A673 (cell line): ENCODE measurements at regions not wholly inside any gene's neighbourhood (a gene's known extent, or its start where the extent isn't known, plus 50 kb on each side); places are given as distances from the start of the nearest gene placed in this dataset.

Source experiments
- BruUV-seq: library from RNA; stranded (reverse); fragments of 400-500 nt; replicated peaks from 2 replicates; lab custom pipeline; 2021; lab: Mats Ljungman, UMichigan
- CTCF ChIA-PET: fragments of 300-600 bp; sonication (Branson Sonifier 250); formaldehyde crosslinking; loops from one replicate; lab custom pipeline; 2022; ENCODE audit warnings: antibody characterized with exemption; lab: Charles Lee
- POLR2A ChIA-PET: fragments of 300-600 bp; sonication (Branson Sonifier 250); formaldehyde crosslinking; loops from one replicate; lab custom pipeline; 2022; ENCODE audit warnings: antibody characterized with exemption; ENCODE audit not compliant: low non-redundant PET; lab: Charles Lee
- DNase-seq: peaks from one replicate; pipeline ENCODE4 v3.0.0-alpha.2; 2015; ENCODE audit warnings: low spot score
- H3K27ac ChIP-seq: fragments of 200-600 bp; sonication (generic); 2 replicates; pipeline ENCODE4 v1.5.1; 2016; ENCODE audit warnings: mixed run types, low read depth, mild to moderate bottlenecking, mixed read lengths, antibody characterized with exemption, low read length; ENCODE audit not compliant: poor library complexity, severe bottlenecking
- H3K27me3 ChIP-seq: fragments of 200-600 bp; sonication (generic); replicated peaks from 2 replicates; pipeline ENCODE4 v1.6.1; 2017; ENCODE audit warnings: mixed run types, low read depth, mild to moderate bottlenecking, mixed read lengths, antibody characterized with exemption, low read length; ENCODE audit not compliant: insufficient read depth, poor library complexity
- H3K36me3 ChIP-seq: fragments of 200-600 bp; sonication (generic); 2 replicates; pipeline ENCODE4 v1.6.1; 2016; ENCODE audit warnings: mixed run types, mild to moderate bottlenecking, mixed read lengths, antibody characterized with exemption, low read length; ENCODE audit not compliant: insufficient read depth, poor library complexity, severe bottlenecking
- H3K4me1 ChIP-seq: fragments of 200-600 bp; sonication (generic); 2 replicates; pipeline ENCODE4 v1.6.1; 2017; ENCODE audit warnings: mixed run types, mild to moderate bottlenecking, mixed read lengths, antibody characterized with exemption, low read length; ENCODE audit not compliant: insufficient read depth, poor library complexity, severe bottlenecking
- H3K4me3 ChIP-seq: fragments of 200-600 bp; sonication (generic); 2 replicates; pipeline ENCODE4 v1.5.1; 2016; ENCODE audit warnings: low read depth, mixed run types, mild to moderate bottlenecking, mixed read lengths, low read length; ENCODE audit not compliant: poor library complexity, severe bottlenecking
- H3K9me3 ChIP-seq: fragments of 200-600 bp; sonication (generic); 2 replicates; pipeline ENCODE4 v1.6.1; 2016; ENCODE audit warnings: mixed run types, low read depth, mild to moderate bottlenecking, mixed read lengths, antibody characterized with exemption, low read length; ENCODE audit not compliant: poor library complexity, severe bottlenecking
- EZH2 ChIP-seq: fragments of 200-600 bp; sonication (generic); IDR thresholded peaks from 2 replicates; pipeline ENCODE4 v1.6.1; 2017; ENCODE audit warnings: borderline replicate concordance, low read depth, mild to moderate bottlenecking, mixed read lengths, antibody characterized with exemption, low read length; ENCODE audit not compliant: poor library complexity, severe bottlenecking
- intact Hi-C: fragments of 100-400 bp; cut with micrococcal nuclease; formaldehyde crosslinking; loops from one replicate; pipeline ENCODE4 v1.10.0; 2022; ENCODE audit not compliant: unreplicated experiment
- TF ChIP-seq, protein P1 (sequence below): fragments of 300-800, 200-600 bp; sonication (generic); conservative IDR thresholded peaks from 2 replicates; pipeline ENCODE4 v1.5.1; 2017; ENCODE audit warnings: low read depth, mild to moderate bottlenecking, antibody characterized with exemption, low read length, moderate library complexity, mixed read lengths

GRCh38 chr16:64375391-64375980, 746.4 kb downstream of the CDH11 start:
- TF ChIP-seq EZH2, result no peak
- TF ChIP-seq, protein P1, sequence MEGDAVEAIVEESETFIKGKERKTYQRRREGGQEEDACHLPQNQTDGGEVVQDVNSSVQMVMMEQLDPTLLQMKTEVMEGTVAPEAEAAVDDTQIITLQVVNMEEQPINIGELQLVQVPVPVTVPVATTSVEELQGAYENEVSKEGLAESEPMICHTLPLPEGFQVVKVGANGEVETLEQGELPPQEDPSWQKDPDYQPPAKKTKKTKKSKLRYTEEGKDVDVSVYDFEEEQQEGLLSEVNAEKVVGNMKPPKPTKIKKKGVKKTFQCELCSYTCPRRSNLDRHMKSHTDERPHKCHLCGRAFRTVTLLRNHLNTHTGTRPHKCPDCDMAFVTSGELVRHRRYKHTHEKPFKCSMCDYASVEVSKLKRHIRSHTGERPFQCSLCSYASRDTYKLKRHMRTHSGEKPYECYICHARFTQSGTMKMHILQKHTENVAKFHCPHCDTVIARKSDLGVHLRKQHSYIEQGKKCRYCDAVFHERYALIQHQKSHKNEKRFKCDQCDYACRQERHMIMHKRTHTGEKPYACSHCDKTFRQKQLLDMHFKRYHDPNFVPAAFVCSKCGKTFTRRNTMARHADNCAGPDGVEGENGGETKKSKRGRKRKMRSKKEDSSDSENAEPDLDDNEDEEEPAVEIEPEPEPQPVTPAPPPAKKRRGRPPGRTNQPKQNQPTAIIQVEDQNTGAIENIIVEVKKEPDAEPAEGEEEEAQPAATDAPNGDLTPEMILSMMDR, result no peak
- Histone ChIP-seq H3K27ac (no peak overlapping the region), H3K9me3 (no peaks in the 10 kb centered on the region), H3K4me3 (no peak overlapping the region), H3K36me3 (no peaks in the 10 kb centered on the region), H3K4me1 (no peaks in the 10 kb centered on the region), H3K27me3 (no peaks in the 10 kb centered on the region)
- intact Hi-C loops, result no loop called here
- ChIA-PET POLR2A (no interaction called here), CTCF (no interaction called here)
- BruUV-seq, result no TSS peak
- no peak for DNase-seq

- TF ChIP-seq EZH2, result no peak
- TF ChIP-seq, protein P1, result no peak
- POLR2A ChIA-PET, result no interaction called here
- intact Hi-C loops, result no loop called here
- Histone ChIP-seq H3K27ac (no peak overlapping the region), H3K4me3 (no peak overlapping the region), H3K4me1 (no peaks in the 10 kb centered on the region), H3K36me3 (no peaks in the 10 kb centered on the region), H3K27me3 (no peaks in the 10 kb centered on the region), H3K9me3 (no peaks in the 10 kb centered on the region)
- DNase-seq, result no peak
- CTCF ChIA-PET, result no interaction called here
- BruUV-seq, result no TSS peak
These were observed 751.8 kb downstream of the CDH11 start for GRCh38 chr16:64370112-64370511.

- no peak overlapping the region for H3K4me3 ChIP-seq
- H3K36me3 ChIP-seq, result no peaks in the 10 kb centered on the region
- H3K4me1 ChIP-seq, result peaks cover 7% of the 10 kb centered on the region
- H3K9me3 ChIP-seq, result no peaks in the 10 kb centered on the region
- no peak for DNase-seq
- no peak overlapping the region for H3K27ac ChIP-seq
- ChIA-PET CTCF (no interaction called here), POLR2A (no interaction called here)
- no TSS peak for BruUV-seq
- intact Hi-C loops, result loop anchor here (10.0 kb wide), 1 partner anchor 89 kb away; no protein-coding TSS in a partner anchor
- TF ChIP-seq, protein P1, result no peak
- TF ChIP-seq EZH2, result no peak
- H3K27me3 ChIP-seq, result no peaks in the 10 kb centered on the region
These were observed 756.4 kb downstream of the CDH11 start for GRCh38 chr16:64365448-64365931.
